Upper lobe of left lung (tissue), 4 donors: ENCODE measurements at regions not wholly inside any gene's neighbourhood (a gene's known extent, or its start where the extent isn't known, plus 50 kb on each side); places are given as distances from the start of the nearest gene placed in this dataset.

Source experiments
- EP300 ChIP-seq, 4 donors: sonication (generic); formaldehyde crosslinking; IDR thresholded peaks; one replicate each; pipeline ENCODE4 v1.5.1; 2017; ENCODE audit warnings: antibody characterized with exemption in 4 of 4, control low read depth in 2 of 4
- POLR2A ChIP-seq, 4 donors: fragments of 450-650 bp; IDR thresholded peaks; one replicate each; pipeline ENCODE4 v1.5.1; 2016 to 2017; ENCODE audit warnings: antibody characterized with exemption in 4 of 4, mild to moderate bottlenecking in 2 of 4
- POLR2AphosphoS5 ChIP-seq, 2 donors: sonication (generic); formaldehyde crosslinking; IDR thresholded peaks; one replicate each; pipeline ENCODE4 v1.5.1; 2017; ENCODE audit warnings: antibody characterized with exemption in 2 of 2
- TF ChIP-seq, protein P1 (sequence below), 6 experiments: fragments of 450-650 bp in 4 of 6; fragments of 200-600 bp in 2 of 6; sonication (generic) in 2 of 6; IDR thresholded peaks; one replicate each; pipeline ENCODE4 v1.5.1; 2016 to 2019; ENCODE audit warnings: antibody characterized with exemption in 6 of 6

DNA sequence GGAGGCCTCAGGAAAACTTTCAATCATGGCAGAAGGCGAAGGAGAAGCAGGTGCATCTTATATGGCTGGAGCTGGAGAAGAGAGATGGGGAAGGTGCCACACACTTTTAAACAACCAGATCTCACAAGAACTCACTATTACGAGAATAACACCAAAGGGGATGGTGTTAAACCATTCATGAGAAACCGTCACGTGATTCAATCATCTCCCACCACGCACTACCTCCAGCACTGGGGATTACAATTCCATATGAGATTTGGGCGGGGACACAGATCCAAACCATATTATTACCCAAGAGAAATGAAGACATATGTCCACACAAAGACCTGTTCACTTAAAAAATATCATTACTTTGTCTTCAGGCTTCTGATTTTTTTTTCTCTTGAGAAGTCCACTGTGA, 518.5 kb downstream of the DCDC2C start:
- TF ChIP-seq, protein P1, sequence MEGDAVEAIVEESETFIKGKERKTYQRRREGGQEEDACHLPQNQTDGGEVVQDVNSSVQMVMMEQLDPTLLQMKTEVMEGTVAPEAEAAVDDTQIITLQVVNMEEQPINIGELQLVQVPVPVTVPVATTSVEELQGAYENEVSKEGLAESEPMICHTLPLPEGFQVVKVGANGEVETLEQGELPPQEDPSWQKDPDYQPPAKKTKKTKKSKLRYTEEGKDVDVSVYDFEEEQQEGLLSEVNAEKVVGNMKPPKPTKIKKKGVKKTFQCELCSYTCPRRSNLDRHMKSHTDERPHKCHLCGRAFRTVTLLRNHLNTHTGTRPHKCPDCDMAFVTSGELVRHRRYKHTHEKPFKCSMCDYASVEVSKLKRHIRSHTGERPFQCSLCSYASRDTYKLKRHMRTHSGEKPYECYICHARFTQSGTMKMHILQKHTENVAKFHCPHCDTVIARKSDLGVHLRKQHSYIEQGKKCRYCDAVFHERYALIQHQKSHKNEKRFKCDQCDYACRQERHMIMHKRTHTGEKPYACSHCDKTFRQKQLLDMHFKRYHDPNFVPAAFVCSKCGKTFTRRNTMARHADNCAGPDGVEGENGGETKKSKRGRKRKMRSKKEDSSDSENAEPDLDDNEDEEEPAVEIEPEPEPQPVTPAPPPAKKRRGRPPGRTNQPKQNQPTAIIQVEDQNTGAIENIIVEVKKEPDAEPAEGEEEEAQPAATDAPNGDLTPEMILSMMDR (IDR thresholded peaks at IDR 0.05) = no peak
- TF ChIP-seq POLR2AphosphoS5 (IDR thresholded peaks at IDR 0.05) (no peak), POLR2A (IDR thresholded peaks at IDR 0.05) (no peak), EP300 (IDR thresholded peaks at IDR 0.05) (no peak)
